ENCODE measurements at regions not wholly inside any gene's neighbourhood (a gene's known extent, or its start where the extent isn't known, plus 50 kb on each side); places are given as distances from the start of the nearest gene placed in this dataset.

- TF ChIP-seq POLR2A (IDR thresholded peaks at IDR 0.05) (no peak), CTCF (IDR thresholded peaks at IDR 0.05) (no peak), EP300 (IDR thresholded peaks at IDR 0.05) (no peak)
- H3K4me3 ChIP-seq = no peak overlapping the region
- no peaks in the 10 kb centered on the region for H3K4me1 ChIP-seq (ENCODE audit: insufficient read depth)
- no peak overlapping the region for H3K27ac ChIP-seq
- no peaks in the 10 kb centered on the region for H3K36me3 ChIP-seq
- H3K27me3 ChIP-seq = no peaks in the 10 kb centered on the region
- no peak for DNase-seq
- intact Hi-C loops (cut with DNase I) = no loop called here
- no peaks in the 10 kb centered on the region for H3K9me3 ChIP-seq
Observed at GRCh38 chr2:181121996-181122395, 141.6 kb downstream of the UBE2E3 start.

- H3K36me3 ChIP-seq = no peaks in the 10 kb centered on the region
- H3K27ac ChIP-seq = no peak overlapping the region
- H3K27me3 ChIP-seq = no peaks in the 10 kb centered on the region
- no peak for TF ChIP-seq CTCF (IDR thresholded peaks at IDR 0.05)
- TF ChIP-seq POLR2A (IDR thresholded peaks at IDR 0.05) = no peak
- no peak for TF ChIP-seq EP300 (IDR thresholded peaks at IDR 0.05)
- no peaks in the 10 kb centered on the region for H3K9me3 ChIP-seq
- H3K4me1 ChIP-seq (ENCODE audit: insufficient read depth) = no peaks in the 10 kb centered on the region
- intact Hi-C loops (cut with DNase I) = no loop called here
- no peak for DNase-seq
- 72 to 95% (median 95%) methylated on average over 2 of the region's 2 CpGs for WGBS, 3 donors
- H3K4me3 ChIP-seq = no peak overlapping the region
Observed at GRCh38 chr2:181122601-181123000, 142.2 kb downstream of the UBE2E3 start.

GRCh38 chr2:181123798-181124231 is 143.4 kb downstream of the UBE2E3 start:
- no peak for DNase-seq
- intact Hi-C loops (cut with DNase I) = no loop called here
- WGBS, 3 donors = 64 to 68% (median 65%) methylated on average over 2 of the region's 2 CpGs
- H3K4me1 ChIP-seq (ENCODE audit: insufficient read depth) = no peaks in the 10 kb centered on the region
- H3K4me3 ChIP-seq = no peak overlapping the region
- H3K9me3 ChIP-seq = no peaks in the 10 kb centered on the region
- no peak overlapping the region for H3K27ac ChIP-seq
- H3K36me3 ChIP-seq = no peaks in the 10 kb centered on the region
- TF ChIP-seq POLR2A (IDR thresholded peaks at IDR 0.05) (no peak), EP300 (IDR thresholded peaks at IDR 0.05) (no peak), CTCF (IDR thresholded peaks at IDR 0.05) (no peak)
- no peaks in the 10 kb centered on the region for H3K27me3 ChIP-seq

- Histone ChIP-seq H3K9me3 (no peaks in the 10 kb centered on the region), H3K4me1 (ENCODE audit: insufficient read depth) (no peaks in the 10 kb centered on the region), H3K27me3 (no peaks in the 10 kb centered on the region), H3K4me3 (no peak overlapping the region), H3K36me3 (no peaks in the 10 kb centered on the region), H3K27ac (no peak overlapping the region)
- WGBS, 3 donors = 1 to 6% (median 4%) methylated on average over 3 of the region's 3 CpGs
- no peak for TF ChIP-seq CTCF (IDR thresholded peaks at IDR 0.05)
- no peak for TF ChIP-seq EP300 (IDR thresholded peaks at IDR 0.05)
- no peak for TF ChIP-seq POLR2A (IDR thresholded peaks at IDR 0.05)
- no peak for DNase-seq
- intact Hi-C loops (cut with DNase I) = no loop called here
Observed at GRCh38 chr2:181124497-181124896, 144.1 kb downstream of the UBE2E3 start.

GRCh38 chr2:181125359-181125758 is 145.0 kb downstream of the UBE2E3 start:
- Histone ChIP-seq H3K4me1 (ENCODE audit: insufficient read depth) (no peaks in the 10 kb centered on the region), H3K36me3 (no peaks in the 10 kb centered on the region), H3K27me3 (no peaks in the 10 kb centered on the region), H3K9me3 (no peaks in the 10 kb centered on the region), H3K27ac (no peak overlapping the region), H3K4me3 (no peak overlapping the region)
- TF ChIP-seq CTCF (IDR thresholded peaks at IDR 0.05) = no peak
- no peak for TF ChIP-seq EP300 (IDR thresholded peaks at IDR 0.05)
- TF ChIP-seq POLR2A (IDR thresholded peaks at IDR 0.05) = no peak
- intact Hi-C loops (cut with DNase I) = no loop called here
- DNase-seq = no peak
- WGBS, 3 donors = 81 to 85% (median 83%) methylated on average over 2 of the region's 2 CpGs
